ENCODE measurements at regions not wholly inside any gene's neighbourhood (a gene's known extent, or its start where the extent isn't known, plus 50 kb on each side); places are given as distances from the start of the nearest gene placed in this dataset.

DNA sequence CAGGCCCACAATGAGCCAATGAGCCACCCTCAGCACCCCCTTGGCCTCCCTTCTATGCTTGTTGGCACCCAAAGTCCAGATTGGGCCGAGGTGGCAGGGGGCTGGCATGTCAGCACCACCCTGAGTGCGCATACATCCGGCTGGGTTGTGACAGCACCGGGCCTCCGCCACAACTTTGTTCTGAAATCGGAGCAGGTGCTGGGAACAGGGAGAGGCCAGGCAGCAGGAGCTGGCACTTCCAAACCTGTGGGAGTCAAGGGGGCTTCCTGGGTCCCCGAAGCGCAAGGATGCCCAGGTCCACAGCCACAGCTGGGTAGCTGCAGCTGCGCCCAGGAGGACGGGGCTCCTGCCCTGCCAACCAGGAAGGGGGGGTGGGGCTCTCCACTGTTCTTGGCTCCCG, 1911.9 kb upstream of the WWC1 start:
- TF ChIP-seq, protein P1, sequence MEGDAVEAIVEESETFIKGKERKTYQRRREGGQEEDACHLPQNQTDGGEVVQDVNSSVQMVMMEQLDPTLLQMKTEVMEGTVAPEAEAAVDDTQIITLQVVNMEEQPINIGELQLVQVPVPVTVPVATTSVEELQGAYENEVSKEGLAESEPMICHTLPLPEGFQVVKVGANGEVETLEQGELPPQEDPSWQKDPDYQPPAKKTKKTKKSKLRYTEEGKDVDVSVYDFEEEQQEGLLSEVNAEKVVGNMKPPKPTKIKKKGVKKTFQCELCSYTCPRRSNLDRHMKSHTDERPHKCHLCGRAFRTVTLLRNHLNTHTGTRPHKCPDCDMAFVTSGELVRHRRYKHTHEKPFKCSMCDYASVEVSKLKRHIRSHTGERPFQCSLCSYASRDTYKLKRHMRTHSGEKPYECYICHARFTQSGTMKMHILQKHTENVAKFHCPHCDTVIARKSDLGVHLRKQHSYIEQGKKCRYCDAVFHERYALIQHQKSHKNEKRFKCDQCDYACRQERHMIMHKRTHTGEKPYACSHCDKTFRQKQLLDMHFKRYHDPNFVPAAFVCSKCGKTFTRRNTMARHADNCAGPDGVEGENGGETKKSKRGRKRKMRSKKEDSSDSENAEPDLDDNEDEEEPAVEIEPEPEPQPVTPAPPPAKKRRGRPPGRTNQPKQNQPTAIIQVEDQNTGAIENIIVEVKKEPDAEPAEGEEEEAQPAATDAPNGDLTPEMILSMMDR (IDR thresholded peaks at IDR 0.05), result no peak
- TF ChIP-seq POLR2A (IDR thresholded peaks at IDR 0.05), result no peak
- peak in 1 of 3 donors; percentile 40 for DNase-seq
- Histone ChIP-seq H3K4me1 (no peaks in the 10 kb centered on the region), H3K27me3 (no peaks in the 10 kb centered on the region), H3K36me3 (no peaks in the 10 kb centered on the region), H3K27ac (no peak overlapping the region), H3K9me3 (no peaks in the 10 kb centered on the region), H3K4me3 (no peak overlapping the region)
- no CpG with 5 or more reads among the region's 11 CpGs for WGBS (ENCODE audit: insufficient coverage, low coverage, low lambda C conversion rate, missing lambda C conversion rate)
- no peak for ATAC-seq
- intact Hi-C loops (cut with DNase I), result no loop called here

DNA sequence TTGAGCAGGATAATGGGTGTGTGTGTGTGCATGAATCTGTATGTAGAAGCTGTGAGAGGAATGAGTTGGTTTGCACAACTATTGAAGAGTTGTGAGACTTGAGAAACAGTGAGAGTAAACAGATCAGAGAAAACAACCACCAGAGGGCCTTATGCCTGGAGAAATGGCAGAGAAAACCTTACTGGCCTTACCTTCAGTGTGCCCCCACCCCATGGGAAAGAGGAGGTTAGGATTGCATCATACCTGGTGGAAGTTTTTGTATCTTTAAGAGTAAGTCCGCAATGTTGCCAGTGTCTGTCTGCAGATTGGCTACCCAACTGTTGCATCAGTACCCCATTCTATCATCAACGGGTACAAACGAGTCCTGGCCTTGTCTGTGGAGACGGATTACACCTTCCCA, 1909.4 kb upstream of the WWC1 start:
- DNase-seq (no peak), ATAC-seq (no peak)
- no peak overlapping the region for H3K27ac ChIP-seq
- H3K4me1 ChIP-seq, result no peaks in the 10 kb centered on the region
- intact Hi-C loops (cut with DNase I), result no loop called here
- no peaks in the 10 kb centered on the region for H3K36me3 ChIP-seq
- TF ChIP-seq, protein P1 (IDR thresholded peaks at IDR 0.05), result no peak
- TF ChIP-seq POLR2A (IDR thresholded peaks at IDR 0.05), result no peak
- H3K9me3 ChIP-seq, result no peaks in the 10 kb centered on the region
- no peaks in the 10 kb centered on the region for H3K27me3 ChIP-seq
- H3K4me3 ChIP-seq, result no peak overlapping the region
- 73% methylated on average over 3 of the region's 4 CpGs for WGBS (ENCODE audit: insufficient coverage, low coverage, low lambda C conversion rate, missing lambda C conversion rate)

GRCh38 chr5:166398131-166398530, 1893.3 kb upstream of the WWC1 start:
- H3K27ac ChIP-seq, result no peak overlapping the region
- 34% methylated on average over 3 of the region's 3 CpGs for WGBS (ENCODE audit: insufficient coverage, low coverage, low lambda C conversion rate, missing lambda C conversion rate)
- intact Hi-C loops (cut with DNase I), result no loop called here
- DNase-seq, result no peak
- H3K4me1 ChIP-seq, result no peaks in the 10 kb centered on the region
- H3K9me3 ChIP-seq, result no peaks in the 10 kb centered on the region
- no peak for ATAC-seq
- no peaks in the 10 kb centered on the region for H3K36me3 ChIP-seq
- no peak for TF ChIP-seq POLR2A (IDR thresholded peaks at IDR 0.05)
- TF ChIP-seq, protein P1 (IDR thresholded peaks at IDR 0.05), result no peak
- no peak overlapping the region for H3K4me3 ChIP-seq
- H3K27me3 ChIP-seq, result no peaks in the 10 kb centered on the region

- intact Hi-C loops (cut with DNase I), result no loop called here
- no peaks in the 10 kb centered on the region for H3K9me3 ChIP-seq
These were observed 1891.7 kb upstream of the WWC1 start for GRCh38 chr5:166399781-166400180.

More at GRCh38 chr5:166399781-166400180, 1891.7 kb upstream of the WWC1 start:
- no peaks in the 10 kb centered on the region for H3K27me3 ChIP-seq
- ATAC-seq (no peak), DNase-seq (no peak)
- no peak overlapping the region for H3K4me3 ChIP-seq
- no peak overlapping the region for H3K27ac ChIP-seq
- H3K4me1 ChIP-seq, result no peaks in the 10 kb centered on the region
- TF ChIP-seq POLR2A (IDR thresholded peaks at IDR 0.05), result no peak
- TF ChIP-seq, protein P1 (IDR thresholded peaks at IDR 0.05), result no peak
- 29% methylated on average over 2 of the region's 2 CpGs for WGBS (ENCODE audit: insufficient coverage, low coverage, low lambda C conversion rate, missing lambda C conversion rate)
- H3K36me3 ChIP-seq, result no peaks in the 10 kb centered on the region
